ENCODE measurements at regions not wholly inside any gene's neighbourhood (a gene's known extent, or its start where the extent isn't known, plus 50 kb on each side); places are given as distances from the start of the nearest gene placed in this dataset.
A peak's percentile ranks its signal among the peaks of the same experiment; 100 is the strongest.
"Not testable (repeated sequence)": the region's sequence is repeated elsewhere in the genome, so short reads cannot be mapped to it uniquely, and the experiment has no call there.

DNA sequence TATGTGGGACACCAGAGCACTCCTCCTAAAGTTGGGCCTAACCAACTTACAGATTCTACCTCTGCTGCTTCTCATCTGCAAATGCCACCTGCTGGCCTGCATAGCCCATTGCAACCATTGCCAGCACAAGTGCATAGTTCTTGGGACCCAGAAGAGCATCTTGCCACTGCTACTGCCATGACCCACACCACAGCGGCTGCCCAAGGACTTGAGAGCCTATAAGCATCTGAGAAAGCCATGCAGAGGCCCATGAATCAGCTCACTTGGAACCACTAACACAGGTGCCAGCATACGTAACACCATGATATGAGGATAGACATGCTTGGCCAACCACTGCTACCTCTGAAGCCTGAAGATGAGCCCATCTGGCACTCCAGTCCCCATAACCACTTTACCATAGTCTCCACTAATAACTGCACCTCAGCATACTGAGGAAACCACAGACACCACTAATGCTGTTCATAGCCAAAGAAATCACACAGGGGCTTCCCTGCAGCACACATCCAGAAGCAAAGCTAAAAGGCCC, 258.1 kb upstream of the AGTR2 start:
- DNase-seq, result no peak

DNA sequence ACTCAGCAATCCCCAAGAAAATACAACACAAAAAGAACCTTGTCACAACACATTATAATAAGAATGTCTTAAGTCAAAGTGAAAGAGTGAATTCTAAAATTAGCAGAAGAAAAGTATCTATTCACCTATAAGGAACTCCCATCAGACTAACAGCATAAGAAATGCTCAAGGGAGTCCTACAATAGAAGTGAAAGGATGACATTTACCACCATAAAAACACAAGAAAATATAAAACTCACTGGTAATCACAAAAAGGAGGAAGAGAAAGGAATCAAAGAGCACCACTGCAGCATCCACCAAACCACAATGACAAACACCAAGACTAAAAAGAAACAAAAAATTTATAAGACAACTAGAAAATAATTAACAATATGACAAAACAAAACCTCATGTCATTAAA, 257.0 kb upstream of the AGTR2 start:
- no peak for DNase-seq

DNA sequence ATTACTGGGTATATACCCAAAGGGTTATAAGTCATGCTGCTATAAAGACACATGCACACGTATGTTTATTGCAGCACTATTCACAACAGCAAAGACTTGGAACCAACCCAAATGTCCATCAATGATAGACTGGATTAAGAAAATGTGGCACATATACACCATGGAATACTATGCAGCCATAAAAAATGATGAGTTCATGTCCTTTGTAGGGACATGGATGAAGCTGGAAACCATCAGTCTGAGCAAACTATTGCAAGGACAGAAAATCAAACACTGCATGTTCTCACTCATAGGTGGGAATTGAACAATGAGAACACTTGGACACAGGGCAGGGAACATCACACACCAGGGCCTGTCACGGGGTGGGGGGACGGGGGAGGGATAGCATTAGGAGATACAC, 254.9 kb upstream of the AGTR2 start:
- DNase-seq, result not testable (repeated sequence)

DNA sequence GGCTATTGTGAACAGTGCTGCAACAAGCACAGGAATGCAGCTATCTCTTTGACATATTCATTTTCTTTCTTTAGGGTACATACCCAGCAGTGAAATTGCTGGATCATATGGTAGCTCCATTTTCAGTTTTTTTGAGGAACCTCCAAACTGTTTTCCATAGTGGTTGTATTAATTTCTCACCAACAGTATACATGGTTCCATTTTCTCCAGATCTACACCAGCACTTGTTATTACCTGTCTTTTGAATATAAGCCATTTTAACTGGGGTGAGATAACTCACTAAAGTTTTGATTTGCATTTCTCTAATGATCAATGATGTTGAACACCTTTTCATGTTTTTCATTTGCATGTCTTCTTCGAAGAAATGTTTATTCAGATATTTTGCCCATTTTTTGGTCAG, 241.1 kb upstream of the AGTR2 start:
- DNase-seq, result no peak

DNA sequence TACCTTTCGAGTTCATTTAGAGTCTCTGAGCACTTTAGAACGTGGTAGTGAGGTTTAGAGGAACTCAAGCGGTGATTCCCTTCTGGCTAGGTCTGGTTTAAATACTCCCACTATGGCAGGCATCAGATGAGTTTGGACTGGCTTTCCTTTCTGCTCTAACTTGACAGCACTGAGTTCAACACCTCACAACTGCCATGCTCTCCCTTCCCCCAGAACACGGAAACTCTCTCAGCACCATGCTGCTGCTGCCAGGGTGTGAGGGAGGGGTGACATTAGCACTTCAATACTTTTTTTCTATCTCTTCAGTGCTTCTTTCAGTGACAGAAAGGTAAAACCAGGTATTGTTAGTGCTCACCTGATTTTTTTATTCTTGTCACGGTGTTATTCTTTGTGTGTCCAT, 234.5 kb upstream of the AGTR2 start:
- DNase-seq, result no peak

DNA sequence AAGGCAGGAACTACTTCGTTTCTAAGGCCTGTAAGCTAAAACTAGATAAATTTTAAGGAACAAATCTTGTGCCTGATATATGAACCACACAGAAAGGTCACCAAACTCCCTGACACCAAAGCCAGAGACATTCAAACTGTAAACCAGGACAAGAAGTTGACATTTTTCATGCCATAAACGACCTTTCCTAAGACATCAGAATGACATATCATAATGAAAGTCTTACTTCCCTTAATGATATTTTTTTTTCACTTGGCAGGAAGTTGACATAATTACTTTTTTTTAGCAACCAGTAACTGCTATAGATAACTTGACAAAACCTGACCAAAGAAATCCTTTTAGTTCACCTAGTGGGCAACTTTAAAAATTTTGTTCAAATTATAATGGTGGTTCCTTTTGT, 231.5 kb upstream of the AGTR2 start:
- DNase-seq, result no peak

DNA sequence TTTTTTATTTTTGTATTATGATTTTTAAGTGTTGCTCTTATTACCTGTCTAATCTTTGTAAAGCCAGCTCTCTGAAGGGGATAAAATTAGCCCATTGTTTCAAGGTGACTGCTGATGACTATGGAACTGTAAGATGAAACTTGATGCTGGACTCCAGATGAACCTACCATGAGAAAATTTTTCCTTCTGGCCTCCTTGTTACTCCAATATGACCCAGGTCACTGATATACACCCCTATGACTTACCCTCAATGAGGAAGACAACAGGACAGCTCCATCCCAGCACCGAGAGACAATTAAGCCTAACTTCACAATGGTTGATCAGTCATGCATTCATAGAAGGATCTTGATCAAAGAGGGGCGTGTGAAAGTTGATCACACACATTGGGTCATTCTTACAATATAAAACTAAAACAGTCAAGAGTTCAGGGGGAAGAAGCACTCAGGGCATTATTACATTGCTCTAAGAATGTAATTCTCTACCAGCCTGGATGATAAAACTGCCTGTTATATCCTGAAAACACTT, 230.8 kb upstream of the AGTR2 start:
- no peak for DNase-seq

DNA sequence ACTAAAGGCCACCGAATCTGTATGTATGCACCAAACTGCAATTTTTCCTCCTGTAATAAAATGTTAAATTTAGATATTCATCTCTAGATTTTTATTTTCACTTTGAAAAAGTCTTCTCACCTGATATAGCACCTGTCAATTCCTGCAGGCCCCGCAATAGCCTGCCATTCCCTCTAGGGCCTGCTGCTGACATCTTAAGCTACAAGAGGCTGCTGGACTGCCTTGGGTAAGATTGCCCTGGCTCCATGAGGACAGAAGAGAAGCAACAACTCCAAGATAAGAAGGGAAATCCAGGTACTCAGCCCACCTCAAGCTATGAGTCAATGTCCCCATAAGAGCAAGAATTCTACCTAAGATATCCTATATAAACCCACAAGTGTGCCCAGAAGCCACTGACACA, 230.2 kb upstream of the AGTR2 start:
- DNase-seq, result no peak

DNA sequence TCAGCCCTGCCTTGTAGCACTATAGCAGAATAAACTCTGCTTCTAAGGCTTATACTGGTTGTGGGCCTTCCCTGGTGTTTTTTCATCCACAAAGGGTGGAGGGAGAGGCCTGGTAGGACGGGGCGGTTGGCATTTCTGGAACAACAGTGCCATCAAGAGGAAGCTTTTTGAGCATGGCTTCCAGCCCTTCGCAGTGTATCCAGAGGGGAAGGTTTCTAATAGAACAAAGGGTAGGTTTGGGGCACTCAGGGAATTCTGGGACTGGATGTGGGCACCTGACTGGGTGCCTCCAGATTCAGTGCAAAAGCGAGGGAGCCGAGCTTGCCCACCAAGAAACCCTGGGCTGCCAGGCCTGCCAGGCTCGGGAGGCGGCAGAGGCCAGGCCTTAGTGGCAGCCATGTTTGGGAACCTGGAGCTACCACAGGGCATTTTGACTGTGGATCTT, 229.6 kb upstream of the AGTR2 start:
- peak; percentile 24 for DNase-seq

DNA sequence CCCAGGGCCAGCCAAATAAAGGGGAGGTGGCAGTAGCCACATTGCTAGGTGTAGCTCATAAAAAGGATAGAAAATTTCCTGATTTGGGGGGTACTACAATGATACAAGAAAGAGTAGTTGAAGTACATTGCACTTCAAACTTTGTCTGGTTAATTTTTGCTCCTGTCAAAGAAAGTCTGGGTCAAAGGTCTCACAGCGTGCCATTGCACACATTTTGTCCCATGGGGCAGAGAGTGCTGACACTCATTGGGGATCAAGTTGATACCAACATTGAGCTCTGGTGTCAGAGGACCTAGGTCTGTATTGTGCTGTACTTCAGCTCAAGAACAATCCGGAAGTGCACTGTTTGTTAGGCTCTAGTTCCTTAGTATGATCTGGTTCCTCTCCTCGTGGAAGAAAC, 229.2 kb upstream of the AGTR2 start:
- DNase-seq, result no peak

DNA sequence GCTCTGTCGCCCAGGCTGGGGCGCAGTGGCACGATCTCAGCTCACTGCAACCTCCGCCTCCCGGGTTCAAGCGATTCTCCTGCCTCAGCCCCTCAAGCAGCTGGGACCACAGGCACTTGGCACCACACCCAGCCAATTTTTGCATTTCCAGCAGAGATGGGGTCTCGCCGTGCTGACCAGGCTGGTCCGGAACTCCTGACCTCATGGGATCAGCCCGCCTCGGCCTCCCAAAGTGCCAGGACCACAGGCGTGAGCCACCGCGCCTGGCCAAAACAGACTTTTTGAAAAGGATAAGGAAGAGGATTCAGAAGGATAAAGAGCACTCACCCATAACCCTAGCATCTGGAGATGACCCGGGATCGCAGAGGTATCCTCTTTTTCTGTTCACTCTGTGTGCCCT, 224.5 kb upstream of the AGTR2 start:
- no peak for DNase-seq

DNA sequence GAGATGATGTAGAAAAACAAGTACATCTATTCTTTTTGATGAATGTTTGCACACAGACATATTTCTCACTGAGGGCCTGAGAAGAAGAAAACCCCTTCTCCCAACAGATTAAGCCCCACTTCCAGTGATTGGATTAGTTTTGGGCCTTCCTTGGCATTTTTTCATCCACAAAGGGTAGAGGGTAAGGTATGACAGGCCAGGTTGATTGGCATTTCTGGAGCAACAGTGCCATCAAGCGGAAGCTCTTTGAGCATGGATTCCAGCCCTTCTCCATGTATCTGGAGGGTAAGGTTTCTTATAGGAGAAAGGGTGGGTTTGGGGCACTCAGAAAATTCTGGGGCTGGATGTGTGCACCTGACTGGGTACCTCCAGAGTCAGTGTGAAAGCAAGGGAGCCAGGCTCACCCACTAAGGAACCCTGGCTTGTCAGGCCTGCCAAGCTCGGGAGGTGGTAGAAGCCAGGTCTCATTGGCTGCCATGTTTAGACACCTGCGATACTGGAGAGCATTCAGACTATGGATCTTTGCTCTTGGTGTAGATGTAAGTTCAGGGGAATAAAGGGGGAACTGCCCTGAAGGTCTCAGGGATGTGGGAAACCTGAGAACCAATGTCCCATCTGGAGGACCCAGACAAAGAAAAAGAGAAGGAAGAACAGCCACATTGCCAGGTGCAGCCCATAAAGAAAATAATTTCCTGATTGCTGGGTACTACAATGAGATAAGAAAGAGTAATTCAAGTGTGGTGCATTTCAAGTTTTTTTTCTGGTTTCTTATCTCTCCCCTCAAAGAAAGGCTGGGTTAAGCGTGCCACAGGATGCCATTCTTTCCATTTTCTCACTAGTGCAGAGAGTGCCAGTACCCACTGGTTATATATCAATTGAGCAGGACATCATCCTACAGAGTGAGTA, 222.3 kb upstream of the AGTR2 start:
- DNase-seq, result no peak

DNA sequence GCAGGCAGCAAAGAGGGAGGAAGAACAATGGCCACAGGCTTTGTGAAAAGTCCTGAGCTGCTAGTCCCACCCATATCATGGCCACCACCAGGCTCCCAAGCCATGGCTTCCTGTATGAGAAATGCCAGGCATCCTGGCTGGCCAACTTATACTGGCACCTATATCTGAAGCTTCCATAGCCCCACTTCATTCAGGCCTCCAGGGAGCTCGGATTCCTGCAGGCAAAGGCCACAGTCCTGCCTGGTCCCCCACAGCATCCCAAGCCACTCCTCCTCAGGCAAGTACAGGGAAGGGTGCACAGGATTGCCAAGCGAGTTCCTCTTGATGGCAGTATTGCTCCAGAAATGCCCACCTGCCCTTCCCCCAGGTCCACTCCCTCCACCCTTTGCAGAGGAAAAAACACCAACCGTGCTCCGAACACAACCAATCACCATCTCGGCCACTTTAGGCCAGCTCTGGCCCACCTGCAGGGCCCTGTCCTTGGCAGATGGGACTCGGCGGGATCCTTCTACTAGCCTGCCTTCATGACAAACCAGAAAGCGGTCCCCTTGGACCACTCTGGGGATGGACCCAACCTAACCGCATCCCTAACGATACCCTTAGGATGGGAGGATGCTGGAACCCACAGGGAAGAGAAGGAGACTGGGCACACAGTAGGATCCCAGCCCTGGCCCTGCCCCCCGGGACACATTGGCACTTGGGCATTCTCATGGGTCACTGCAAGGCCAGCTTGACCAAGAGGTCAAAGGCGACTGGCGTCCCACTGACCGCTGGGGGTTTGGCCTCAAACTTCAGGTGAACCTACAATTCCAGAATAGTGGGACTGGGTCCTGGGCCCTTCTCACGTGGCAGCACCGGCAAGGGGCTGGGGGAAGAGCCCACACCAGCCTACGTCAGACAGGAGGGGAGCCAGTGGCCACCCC, 220.4 kb upstream of the AGTR2 start:
- DNase-seq, result no peak

DNA sequence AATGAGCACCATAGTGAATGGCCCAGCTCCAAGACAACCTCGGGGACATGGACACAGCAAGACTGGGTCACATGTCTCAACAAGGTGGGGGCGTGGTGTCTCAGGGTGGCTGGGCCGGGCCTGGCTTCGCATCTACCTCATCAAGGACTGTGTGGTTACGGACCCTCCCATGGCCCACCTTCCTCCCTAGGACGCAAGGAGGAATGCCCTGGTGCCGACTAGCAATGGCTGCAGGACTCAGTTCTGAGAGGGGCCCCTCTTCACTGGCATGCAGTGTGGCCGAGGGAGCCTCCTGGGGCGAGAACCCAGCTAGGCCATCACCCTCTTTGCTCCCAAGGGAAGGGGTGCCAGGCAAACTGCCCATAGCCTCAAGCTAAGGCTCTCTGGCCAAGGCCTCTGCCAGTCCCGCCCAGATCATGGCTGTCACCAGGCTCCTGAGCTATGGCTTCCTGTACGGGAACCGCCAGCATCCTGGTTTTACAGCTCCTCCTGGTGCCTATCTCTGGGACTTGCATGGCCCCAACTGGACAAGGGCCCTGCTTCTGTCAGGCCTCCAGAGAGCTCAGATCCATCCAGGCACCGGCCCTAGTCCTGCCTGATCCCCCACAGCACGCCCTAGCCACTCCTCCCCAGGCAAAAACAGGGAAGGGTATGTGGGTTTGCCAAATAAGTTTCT, 218.0 kb upstream of the AGTR2 start:
- DNase-seq, result no peak

DNA sequence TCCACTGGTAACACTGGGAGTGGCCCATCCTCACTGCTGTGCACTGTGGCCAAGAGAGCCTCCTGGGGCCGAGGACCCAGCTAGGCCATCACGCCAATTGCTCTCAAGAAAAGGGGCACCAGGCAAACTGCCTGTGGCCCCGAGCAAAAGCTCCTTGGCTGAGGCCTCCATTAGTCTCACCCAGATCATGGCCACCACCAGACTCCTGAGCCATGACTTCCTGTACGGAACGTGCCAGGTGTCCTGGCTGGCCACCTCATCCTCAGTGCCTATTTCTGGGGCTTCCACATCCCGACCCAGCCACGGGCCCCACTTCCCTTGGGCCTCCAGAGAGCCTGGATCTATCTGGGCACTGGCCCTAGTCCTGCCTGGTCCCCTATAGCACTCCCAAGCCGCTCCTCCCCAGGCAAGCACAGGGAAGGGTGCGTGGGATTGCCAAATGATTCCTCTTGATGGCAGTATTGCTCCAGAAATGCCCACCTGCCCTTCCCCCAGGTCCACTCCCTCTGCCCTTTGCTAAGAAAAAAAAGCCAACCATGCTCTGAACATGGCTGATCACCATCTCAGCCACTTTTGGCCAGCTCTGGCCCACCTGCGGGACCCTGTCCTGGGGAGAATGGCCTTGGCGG, 212.6 kb upstream of the AGTR2 start:
- DNase-seq, result no peak

DNA sequence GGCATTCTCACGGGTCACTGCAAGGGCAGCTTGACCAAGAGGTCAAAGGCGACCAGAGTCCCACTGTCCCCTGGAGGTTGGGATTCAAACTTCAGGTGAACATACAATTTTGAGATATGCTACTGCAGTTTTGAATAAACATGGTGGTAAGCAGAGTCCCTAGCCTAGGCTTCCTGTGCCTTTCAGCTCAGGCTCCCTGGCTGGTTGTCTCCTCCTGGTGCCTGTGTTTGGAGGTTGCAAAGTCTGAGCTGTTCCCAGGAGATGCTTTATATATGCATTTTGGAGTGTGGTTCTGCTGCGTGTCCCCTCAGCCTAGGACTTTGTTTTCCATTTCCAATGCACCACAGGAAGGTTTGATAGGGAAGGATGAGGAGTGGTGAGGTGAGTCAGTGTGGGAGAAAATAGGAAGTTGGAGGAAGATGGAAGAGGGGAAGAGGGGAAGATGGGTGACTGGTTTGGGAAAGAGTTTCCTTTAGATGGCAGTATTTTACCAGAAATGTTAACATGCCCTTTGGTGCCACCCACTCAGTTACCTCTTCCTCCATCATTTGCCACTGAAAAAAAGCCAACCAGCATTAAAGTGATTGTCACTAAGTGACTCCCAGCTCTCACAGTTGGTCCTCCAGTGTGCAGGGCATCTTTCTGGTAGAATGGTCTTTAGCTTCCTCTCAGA, 211.7 kb upstream of the AGTR2 start:
- DNase-seq, result no peak

DNA sequence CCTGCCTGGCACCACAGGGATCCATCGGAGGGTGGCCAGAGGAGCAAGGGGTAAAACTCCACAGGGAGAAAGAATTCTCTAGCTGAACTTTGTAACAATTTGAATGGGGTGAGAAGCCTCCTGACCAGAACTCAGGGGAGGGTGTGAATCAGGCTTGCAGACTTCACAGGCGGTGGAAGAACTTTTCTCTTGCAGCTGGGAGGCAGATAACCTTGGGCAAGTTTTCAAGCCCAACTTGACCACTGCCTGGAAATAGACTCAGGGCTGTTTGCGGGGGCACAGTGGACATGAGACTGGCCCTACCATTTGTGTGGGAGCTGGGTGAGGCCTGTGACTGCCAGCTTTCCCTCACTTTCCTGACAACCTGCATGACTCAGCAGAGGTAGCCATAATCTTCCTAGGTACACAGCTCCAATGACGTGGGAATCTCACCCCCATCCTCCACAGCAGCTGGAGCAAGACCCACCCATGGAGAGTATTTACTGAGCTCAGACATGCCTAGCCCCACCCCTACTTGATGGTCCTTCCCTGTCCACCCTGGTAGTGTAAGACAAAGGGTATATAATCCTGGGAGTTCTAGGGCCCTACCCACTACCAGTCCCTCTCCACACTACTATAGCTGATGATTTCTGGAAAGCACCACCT, 210.0 kb upstream of the AGTR2 start:
- no peak for DNase-seq

DNA sequence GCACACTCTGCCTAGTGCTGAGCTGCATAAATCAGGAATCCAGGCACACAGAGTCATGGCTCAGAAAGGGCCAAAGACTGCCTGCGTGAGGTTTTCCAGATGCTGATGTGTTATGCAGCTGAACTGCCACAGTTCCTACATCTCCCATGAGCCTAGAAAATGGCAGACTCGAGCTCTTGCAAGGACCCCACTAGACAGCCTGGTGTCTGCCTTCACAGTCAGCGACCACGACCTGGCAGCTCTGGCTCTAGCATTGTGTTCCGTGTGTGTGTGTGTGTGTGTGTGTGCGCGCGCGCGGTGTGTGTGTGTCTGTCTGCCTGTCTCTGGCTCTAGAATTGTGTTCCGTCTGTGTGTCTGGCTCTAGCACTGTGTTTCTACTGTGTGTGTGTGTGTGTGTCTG, 203.6 kb upstream of the AGTR2 start:
- DNase-seq, result no peak

DNA sequence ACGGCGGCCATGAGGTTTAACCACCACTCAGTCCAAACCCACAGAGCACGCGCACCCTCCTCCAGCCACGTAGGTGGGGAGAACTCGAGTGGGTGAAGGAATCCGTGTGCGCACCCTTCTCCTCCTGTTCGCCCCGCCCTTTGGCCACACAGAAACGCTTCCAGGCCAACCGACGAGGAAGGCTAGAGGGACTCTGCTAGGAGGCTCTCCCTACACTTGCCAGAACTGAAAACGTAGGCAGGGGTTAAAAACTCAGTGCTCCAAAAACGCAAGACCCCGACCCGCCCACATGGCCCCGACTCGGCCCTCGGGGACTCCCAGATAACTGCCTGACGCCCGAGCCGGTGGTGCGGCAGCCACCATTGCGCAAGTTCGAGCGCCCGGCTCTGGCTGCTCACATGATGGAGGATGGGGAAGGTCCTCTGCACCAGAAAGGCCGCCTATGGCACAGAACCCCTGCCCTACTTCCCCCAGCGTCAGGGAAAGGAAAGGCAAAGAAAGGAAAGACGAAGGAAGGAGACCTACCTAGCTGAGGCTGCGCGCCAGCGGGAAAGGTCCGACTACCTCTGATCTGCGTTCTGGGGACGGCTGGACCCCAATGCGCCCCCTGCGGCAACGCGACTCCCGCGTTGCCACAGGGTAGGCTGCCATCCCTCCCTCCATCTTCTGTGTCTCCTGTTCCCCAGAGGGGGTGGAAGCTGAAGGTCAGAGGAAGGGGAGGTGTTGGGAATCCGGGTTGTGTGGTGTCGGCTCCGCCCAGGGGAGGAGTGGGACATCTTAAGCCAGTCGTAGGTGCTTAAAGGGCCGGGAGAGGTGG, 201.9 kb upstream of the AGTR2 start:
- peak; percentile 83 for DNase-seq

DNA sequence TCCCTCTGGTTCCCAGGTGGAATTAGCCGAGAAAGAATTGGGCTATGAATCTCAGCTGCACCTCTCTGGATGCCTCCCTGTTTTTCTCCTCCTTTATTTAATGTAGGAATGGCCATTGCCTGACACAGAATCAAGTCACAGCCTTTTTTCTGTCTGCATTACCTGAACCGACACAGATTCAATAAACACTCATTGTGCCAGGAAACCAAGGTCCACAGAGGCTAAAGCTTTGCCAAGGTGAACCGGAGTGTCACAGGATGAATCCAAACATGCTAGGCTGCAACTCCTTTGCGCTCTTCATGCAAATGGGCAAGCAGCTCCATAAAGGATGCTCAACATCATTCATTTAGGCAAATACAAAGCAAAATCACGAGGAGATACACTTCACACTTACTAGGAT, 199.8 kb upstream of the AGTR2 start:
- DNase-seq, result no peak
